SU-DHL-6 (cell line): ENCODE measurements at regions not wholly inside any gene's neighbourhood (a gene's known extent, or its start where the extent isn't known, plus 50 kb on each side); places are given as distances from the start of the nearest gene placed in this dataset.
"Not testable (repeated sequence)": the region's sequence is repeated elsewhere in the genome, so short reads cannot be mapped to it uniquely, and the experiment has no call there.

Experiments
- CTCF ChIP-seq: fragments of 200-600 bp; sonication (generic); IDR thresholded peaks from one replicate; pipeline ENCODE4 v1.5.1; 2017; ENCODE audit warnings: antibody characterized with exemption, mild to moderate bottlenecking, low read length, moderate library complexity; ENCODE audit not compliant: insufficient read depth, poor library complexity, severe bottlenecking
- EZH2phosphoT487 ChIP-seq: fragments of 200-600 bp; sonication (generic), shearing (Covaris generic); conservative IDR thresholded peaks from 2 replicates; pipeline ENCODE4 v1.6.1; 2018; ENCODE audit warnings: mild to moderate bottlenecking, antibody characterized with exemption, low read length, moderate library complexity, mixed read lengths

GRCh38 chr17:43289670-43290069, 55.9 kb upstream of the RNU2-1 start:
- not testable (repeated sequence) for TF ChIP-seq CTCF, EZH2phosphoT487
